ENCODE measurements at regions not wholly inside any gene's neighbourhood (a gene's known extent, or its start where the extent isn't known, plus 50 kb on each side); places are given as distances from the start of the nearest gene placed in this dataset.

GRCh38 chr13:109647699-109648098 lies 138.7 kb downstream of the IRS2 start:
- TF ChIP-seq CTCF (conservative IDR thresholded peaks at IDR 0.05): no peak
- TF ChIP-seq ZFX (IDR thresholded peaks at IDR 0.05): no peak
